Right ventricle myocardium superior (tissue), 1 donor: ENCODE measurements at regions not wholly inside any gene's neighbourhood (a gene's known extent, or its start where the extent isn't known, plus 50 kb on each side); places are given as distances from the start of the nearest gene placed in this dataset.

Source experiments
- ATAC-seq: fragments of 200-7000 bp; cut with Tn5 transposase; one replicate; pipeline ENCODE4 v1.9.1; 2020; ENCODE audit warnings: mild to moderate bottlenecking; ENCODE audit not compliant: poor library complexity
- DNase-seq: peaks from one replicate; pipeline ENCODE4 v3.0.0-alpha.2; 2020
- intact Hi-C: fragments of 100-400 bp; cut with DNase I; formaldehyde crosslinking; loops from one replicate; pipeline ENCODE4 v1.11.2; 2022
- donor health status: DM: no; HTN: yes; CAD: no; lungs with severe emphysema.

DNA sequence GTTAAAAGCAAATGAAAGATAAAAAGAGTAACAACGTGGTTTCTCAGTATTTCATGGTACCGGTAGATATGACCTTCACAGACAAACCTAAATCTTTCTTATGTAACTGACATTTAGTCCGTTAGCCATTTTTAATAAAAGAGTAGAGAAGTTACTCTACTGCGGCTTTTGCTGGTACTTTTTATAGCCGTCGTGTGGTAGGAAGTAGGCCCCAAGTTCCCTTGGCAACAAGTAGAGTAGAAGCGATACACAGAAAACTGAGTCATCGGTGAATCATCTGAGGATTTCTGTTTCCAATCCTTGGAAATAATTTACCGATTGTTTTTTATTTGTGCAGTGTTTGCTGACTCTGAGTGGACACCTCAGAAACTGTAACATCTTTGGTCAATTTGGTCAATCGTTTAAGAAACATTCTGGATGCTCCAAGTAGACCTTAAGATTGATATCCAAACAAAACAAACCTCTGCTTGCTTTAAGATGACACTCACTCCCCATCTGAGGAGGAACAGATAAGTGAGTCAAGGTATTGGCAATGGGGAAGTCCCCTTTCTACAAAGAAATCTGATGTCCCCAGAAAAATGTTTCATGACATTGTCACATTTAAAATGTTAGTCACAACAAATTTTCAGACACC lies 63.9 kb upstream of the AHR start:
- DNase-seq (no peak), ATAC-seq (peak; percentile 39)
- intact Hi-C loops: no loop called here

DNA sequence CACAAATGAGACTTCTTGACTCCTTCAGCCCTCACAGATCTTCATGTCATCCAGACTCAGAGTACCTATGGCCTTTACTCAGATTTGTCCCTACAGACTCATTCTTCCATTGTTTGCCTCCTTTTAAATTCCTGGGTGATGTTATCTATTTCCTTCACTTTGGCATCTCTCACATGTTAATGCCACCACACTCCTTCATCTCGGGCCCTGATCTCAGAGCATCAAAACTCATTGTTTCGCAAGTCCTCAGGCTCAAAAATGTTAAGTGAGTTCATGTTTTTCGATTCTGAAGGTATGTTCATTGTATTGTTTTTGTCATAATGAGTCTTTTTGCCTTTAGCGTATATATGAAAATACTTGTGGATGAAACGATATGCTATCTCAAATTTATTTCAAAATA lies 62.3 kb upstream of the AHR start:
- DNase-seq (no peak), ATAC-seq (no peak)
- intact Hi-C loops: no loop called here

DNA sequence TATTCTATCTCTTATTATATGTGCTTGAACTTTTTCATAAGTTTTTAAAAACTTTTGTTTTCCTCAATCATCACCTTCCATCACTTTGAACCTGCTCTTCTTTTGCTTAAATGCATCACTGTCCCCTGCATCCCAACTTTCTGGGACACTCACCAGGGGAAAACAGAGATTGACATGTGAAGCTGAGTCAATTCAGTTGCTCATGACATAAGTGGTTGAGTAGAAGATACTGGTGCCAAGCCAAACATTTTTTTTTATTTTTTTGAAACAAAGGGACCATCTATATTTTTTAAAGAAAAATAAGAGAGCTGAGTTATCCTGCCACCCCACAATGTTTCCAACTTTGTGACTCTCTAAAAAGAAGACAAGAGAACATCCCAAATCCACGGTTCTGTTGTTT lies 61.8 kb upstream of the AHR start:
- intact Hi-C loops: no loop called here
- DNase-seq (no peak), ATAC-seq (no peak)

DNA sequence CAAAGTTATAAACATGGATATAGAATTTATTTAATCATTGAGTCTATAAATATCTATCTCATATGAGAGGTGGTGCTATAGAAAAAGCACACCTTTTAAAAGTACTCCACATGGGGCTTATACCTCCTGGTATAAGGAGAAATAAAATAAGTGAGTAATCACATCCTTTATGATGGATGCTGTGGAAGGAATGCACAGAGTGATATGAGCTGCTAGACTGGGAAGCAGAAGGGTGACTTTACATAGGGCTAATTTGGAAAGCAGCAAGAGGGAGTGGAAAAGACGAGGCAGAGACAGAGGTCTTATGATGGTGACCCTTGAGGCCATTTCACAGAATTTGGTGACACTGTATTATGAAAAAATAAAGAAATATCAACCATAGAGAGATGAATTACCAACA lies 59.4 kb upstream of the AHR start:
- ATAC-seq (no peak), DNase-seq (no peak)
- intact Hi-C loops: no loop called here

DNA sequence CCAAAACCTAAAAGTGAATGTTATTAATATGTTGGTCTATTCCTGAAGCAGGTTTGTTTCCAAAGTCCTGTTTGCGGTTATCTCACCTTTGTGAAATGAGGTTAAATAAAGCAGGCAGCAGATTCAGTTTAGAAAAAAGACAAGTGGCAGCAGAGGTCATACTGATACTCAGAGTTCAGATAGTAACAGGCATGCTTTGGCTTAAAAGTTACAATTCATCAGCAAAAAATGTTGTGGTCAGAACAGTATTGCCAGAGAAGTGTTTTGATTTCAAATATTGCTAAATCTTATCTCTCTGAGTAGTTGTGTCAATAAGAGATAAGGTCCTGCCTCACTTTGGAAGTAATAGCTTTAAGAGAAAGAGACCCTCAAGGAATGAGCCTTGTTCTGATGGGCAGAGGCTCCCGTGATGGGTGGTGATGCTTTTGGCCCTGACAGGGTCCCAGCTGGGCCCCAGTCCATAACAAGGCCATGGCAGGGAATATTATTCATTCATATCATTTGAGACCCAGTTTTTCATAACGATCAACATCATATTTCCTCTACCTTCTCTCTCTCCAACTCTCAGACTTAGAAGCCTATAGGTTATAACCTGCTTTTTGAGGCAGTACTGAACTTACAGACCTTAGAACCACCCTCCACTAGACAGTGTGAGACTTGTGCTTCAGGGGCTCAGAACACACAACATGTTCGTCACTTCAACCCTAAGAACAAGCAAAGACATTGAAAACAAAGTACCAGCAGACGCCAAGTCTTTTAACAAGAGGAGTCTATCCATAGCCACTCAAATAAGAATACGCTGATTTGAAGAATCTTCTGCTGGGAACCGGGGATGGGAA lies 58.5 kb upstream of the AHR start:
- DNase-seq: no peak
- ATAC-seq: peak; percentile 20
- intact Hi-C loops: no loop called here

DNA sequence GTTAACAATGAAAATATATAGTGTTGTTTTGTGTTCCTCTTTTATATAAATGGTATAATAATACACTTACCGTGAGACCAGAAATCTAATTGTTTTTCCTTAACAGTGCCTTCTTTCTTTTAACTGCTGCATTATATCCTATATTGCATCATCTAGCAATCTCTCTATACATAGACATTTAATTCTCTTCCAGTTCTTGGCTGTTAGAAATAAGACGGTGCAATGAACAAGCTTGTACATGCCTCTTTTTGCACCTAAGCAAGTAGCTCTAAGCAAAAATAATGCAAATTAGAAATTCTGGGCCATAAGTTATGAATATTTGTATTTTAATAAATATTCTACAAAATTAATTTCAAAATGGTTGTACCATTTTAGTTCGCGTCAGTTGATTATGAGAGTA lies 55.9 kb upstream of the AHR start:
- DNase-seq (no peak), ATAC-seq (no peak)
- intact Hi-C loops: no loop called here

DNA sequence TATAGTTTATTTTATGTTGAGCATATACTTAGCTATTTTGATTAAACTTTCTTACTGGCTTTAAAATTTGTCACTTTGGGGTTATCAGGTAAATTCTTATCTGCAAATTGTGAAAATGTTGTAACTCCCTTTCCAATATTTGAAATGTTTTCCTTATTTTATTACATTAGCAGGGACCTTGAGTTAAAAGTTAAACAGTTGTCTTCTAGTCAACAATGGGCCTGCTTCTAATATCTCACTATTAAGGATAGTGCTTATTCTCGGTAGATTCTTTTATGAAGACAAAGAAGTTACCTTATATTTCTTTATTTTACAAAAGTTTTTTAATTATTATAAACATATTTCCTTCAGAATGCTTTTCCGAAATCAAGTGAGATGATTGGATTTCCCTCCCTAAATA lies 53.7 kb upstream of the AHR start:
- DNase-seq (no peak), ATAC-seq (no peak)
- intact Hi-C loops: no loop called here

DNA sequence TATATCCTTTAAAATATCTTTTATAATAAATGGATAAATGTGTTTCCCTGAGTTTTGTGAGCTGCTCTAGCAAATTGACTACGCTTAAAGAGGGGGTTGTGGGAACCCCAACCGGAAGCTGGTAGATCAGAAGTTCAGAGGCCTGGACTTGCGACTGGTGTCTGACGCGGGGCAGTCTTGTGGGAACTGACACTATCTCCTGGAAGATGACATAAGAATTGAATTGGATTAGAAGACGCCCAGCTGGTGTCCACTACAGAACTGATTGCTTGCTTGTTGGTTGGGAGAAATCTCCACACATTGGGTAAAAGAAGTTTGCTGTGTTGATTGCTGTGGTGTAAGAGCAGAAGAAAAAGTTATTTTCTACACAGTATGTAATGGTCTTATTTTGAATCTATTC lies 51.1 kb upstream of the AHR start:
- DNase-seq (no peak), ATAC-seq (peak; percentile 34)
- intact Hi-C loops: no loop called here

DNA sequence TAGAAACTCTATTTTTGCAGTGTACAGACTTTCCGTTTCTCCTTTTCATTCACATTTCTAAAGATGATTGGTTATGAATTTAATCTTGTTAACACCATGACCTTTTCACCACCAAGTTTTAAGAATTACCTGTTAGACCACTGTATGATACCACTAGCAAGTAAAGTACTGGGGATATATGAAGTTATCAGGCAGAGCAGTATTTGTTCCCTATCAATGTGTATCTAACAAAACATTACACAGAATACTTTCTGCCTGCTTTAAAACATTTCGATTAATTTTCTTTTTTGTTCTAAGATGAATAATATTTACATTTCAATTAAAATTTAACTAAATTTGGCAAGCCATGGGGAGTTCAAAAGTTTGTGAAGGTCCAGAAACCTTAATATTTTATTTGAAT lies 49.9 kb upstream of the AHR start:
- DNase-seq (no peak), ATAC-seq (no peak)
- intact Hi-C loops: no loop called here
